GM23338 (cell line): ENCODE measurements at regions not wholly inside any gene's neighbourhood (a gene's known extent, or its start where the extent isn't known, plus 50 kb on each side); places are given as distances from the start of the nearest gene placed in this dataset.

ENCODE experiments used
- ATAC-seq: fragments of 200-7000 bp; cut with Tn5 transposase; 3 replicates; pipeline ENCODE4 v1.9.1; 2020
- DNase-seq: peaks from one replicate; pipeline ENCODE4 v3.0.0-alpha.2; 2015; ENCODE audit warnings: low spot score
- H2AFZ ChIP-seq: fragments of 200-600 bp; sonication (generic); 2 replicates; pipeline ENCODE4 v1.8.0; 2016; ENCODE audit warnings: antibody characterized with exemption, mild to moderate bottlenecking, moderate library complexity
- H3F3A ChIP-seq: fragments of 200-600 bp; sonication (generic); replicated peaks from 2 replicates; pipeline ENCODE4 v1.8.0; 2017; ENCODE audit warnings: antibody characterized with exemption, mixed run types, low read depth
- H3K27ac ChIP-seq: fragments of 200-600 bp; sonication (generic); 2 replicates; pipeline ENCODE4 v1.6.1; 2016; ENCODE audit warnings: low read depth
- H3K27me3 ChIP-seq: fragments of 200-600 bp; sonication (generic); 2 replicates; pipeline ENCODE4 v1.8.0; 2016; ENCODE audit warnings: mild to moderate bottlenecking, mixed run types, moderate library complexity; ENCODE audit not compliant: insufficient read depth
- H3K36me3 ChIP-seq: fragments of 200-600 bp; sonication (generic); 2 replicates; pipeline ENCODE4 v1.8.0; 2016; ENCODE audit warnings: mild to moderate bottlenecking; ENCODE audit not compliant: insufficient read depth
- H3K4me1 ChIP-seq: fragments of 200-600 bp; sonication (generic); 2 replicates; pipeline ENCODE4 v1.8.0; 2016; ENCODE audit warnings: mild to moderate bottlenecking, moderate library complexity; ENCODE audit not compliant: insufficient read depth
- H3K4me2 ChIP-seq: fragments of 200-600 bp; sonication (generic); 2 replicates; pipeline ENCODE4 v1.7.1; 2017; ENCODE audit warnings: mixed run types
- H3K4me3 ChIP-seq: fragments of 200-600 bp; sonication (generic); 2 replicates; pipeline ENCODE4 v1.6.1; 2016; ENCODE audit warnings: mixed run types
- H3K79me2 ChIP-seq: fragments of 200-600 bp; sonication (generic); replicated peaks from 2 replicates; pipeline ENCODE4 v1.8.0; 2017; ENCODE audit warnings: mild to moderate bottlenecking; ENCODE audit not compliant: insufficient read depth
- H3K9me2 ChIP-seq: fragments of 200-600 bp; sonication (generic); 2 replicates; pipeline ENCODE4 v1.8.0; 2017; ENCODE audit not compliant: insufficient read depth
- H4K20me1 ChIP-seq: fragments of 200-600 bp; sonication (generic); replicated peaks from 2 replicates; pipeline ENCODE4 v1.8.0; 2017; ENCODE audit warnings: mild to moderate bottlenecking; ENCODE audit not compliant: insufficient read depth
- H3K27ac Mint-ChIP-seq: 2 replicates; pipeline ENCODE4 v1.8.0; 2020; ENCODE audit warnings: inconsistent platforms, mild to moderate bottlenecking, moderate library complexity, mixed read lengths
- H3K27me3 Mint-ChIP-seq: 3 replicates; pipeline ENCODE4 v1.8.0; 2022; ENCODE audit warnings: low read depth, mild to moderate bottlenecking, moderate library complexity, mixed read lengths, inconsistent platforms; ENCODE audit not compliant: insufficient read depth, poor library complexity
- H3K36me3 Mint-ChIP-seq: 3 replicates; pipeline ENCODE4 v1.8.0; 2021; ENCODE audit warnings: low read depth, mild to moderate bottlenecking, inconsistent platforms, moderate library complexity, mixed read lengths
- H3K4me1 Mint-ChIP-seq: 3 replicates; pipeline ENCODE4 v1.8.0; 2020; ENCODE audit warnings: mild to moderate bottlenecking, inconsistent platforms, mixed read lengths
- H3K4me3 Mint-ChIP-seq: 3 replicates; pipeline ENCODE4 v1.8.0; 2021; ENCODE audit warnings: moderate library complexity, mild to moderate bottlenecking, inconsistent platforms, mixed read lengths
- H3K9me3 Mint-ChIP-seq: 3 replicates; pipeline ENCODE4 v1.8.0; 2020; ENCODE audit warnings: moderate library complexity, mild to moderate bottlenecking, inconsistent platforms, mixed read lengths
- CTCF ChIP-seq, 2 experiments: fragments of 200-600 bp in 1 of 2; sonication (generic) in 1 of 2; conservative IDR thresholded peaks; 2 replicates each; pipeline versions ENCODE4 v1.5.1 to v1.6.1; 2016 to 2017; ENCODE audit warnings: antibody characterized with exemption in 2 of 2, low read depth in 2 of 2, mild to moderate bottlenecking in 2 of 2, moderate library complexity in 1 of 2
- EZH2 ChIP-seq: fragments of 200-600 bp; sonication (generic); IDR thresholded peaks from one replicate; pipeline ENCODE4 v1.8.0; 2017; ENCODE audit warnings: antibody characterized with exemption, mild to moderate bottlenecking, low read depth; ENCODE audit not compliant: unreplicated experiment
- REST ChIP-seq: IDR thresholded peaks from one replicate; pipeline ENCODE4 v1.6.1; 2018; ENCODE audit warnings: antibody characterized with exemption; ENCODE audit not compliant: unreplicated experiment
- ZNF462 ChIP-seq: fragments of 250-450 bp; sonication (Bioruptor Pico); IDR thresholded peaks from 2 replicates; pipeline ENCODE4 v1.5.0; 2020; ENCODE audit warnings: mild to moderate bottlenecking, moderate library complexity

- TF ChIP-seq CTCF (conservative IDR thresholded peaks at IDR 0.05; ENCODE audit: low read depth in 2 of 2), result no peak
- TF ChIP-seq ZNF462 (CRISPR knock-in tag), result no peak
These were observed 716.7 kb downstream of the VRK1 start (continued) for GRCh38 chr14:97513891-97514290.

- H3K27me3 Mint-ChIP-seq, result no peaks in the 10 kb centered on the region
- H3K36me3 Mint-ChIP-seq, result no peaks in the 10 kb centered on the region
- ATAC-seq, result no peak
- H3K9me3 Mint-ChIP-seq, result peaks cover 2% of the 10 kb centered on the region; the same call in 1 of the 3 replicates
- H3K79me2 ChIP-seq, result no peaks in the 10 kb centered on the region
- no peak overlapping the region for H3K27ac Mint-ChIP-seq
- no peak for DNase-seq
- no peaks in the 10 kb centered on the region for H3F3A ChIP-seq
- H3K36me3 ChIP-seq, result no peaks in the 10 kb centered on the region
- H3K27me3 ChIP-seq, result no peaks in the 10 kb centered on the region
- H2AFZ ChIP-seq, result no peak overlapping the region
- no peak overlapping the region for H3K27ac ChIP-seq
- TF ChIP-seq REST, result peak; percentile 44
- TF ChIP-seq EZH2, result no peak
- H3K4me3 ChIP-seq, result no peak overlapping the region
- H4K20me1 ChIP-seq, result no peaks in the 10 kb centered on the region
- no peak overlapping the region for H3K4me3 Mint-ChIP-seq
- H3K4me1 Mint-ChIP-seq, result no peaks in the 10 kb centered on the region
- H3K4me2 ChIP-seq, result no peak overlapping the region
- peaks cover 18% of the 10 kb centered on the region for H3K9me2 ChIP-seq
- H3K4me1 ChIP-seq, result no peaks in the 10 kb centered on the region
These were observed 720.5 kb downstream of the VRK1 start for GRCh38 chr14:97517566-97518234.
